SH-SY5Y (cell line): ENCODE measurements at regions not wholly inside any gene's neighbourhood (a gene's known extent, or its start where the extent isn't known, plus 50 kb on each side); places are given as distances from the start of the nearest gene placed in this dataset.

Experiments
- GATA2 ChIP-seq: IDR thresholded peaks from 2 replicates; pipeline ENCODE4 v1.6.1; 2011; ENCODE audit warnings: mild to moderate bottlenecking, low read depth, low read length
- GATA3 ChIP-seq: IDR thresholded peaks from 2 replicates; pipeline ENCODE4 v1.6.1; 2011; ENCODE audit warnings: low read depth, mild to moderate bottlenecking, low read length, moderate library complexity

DNA sequence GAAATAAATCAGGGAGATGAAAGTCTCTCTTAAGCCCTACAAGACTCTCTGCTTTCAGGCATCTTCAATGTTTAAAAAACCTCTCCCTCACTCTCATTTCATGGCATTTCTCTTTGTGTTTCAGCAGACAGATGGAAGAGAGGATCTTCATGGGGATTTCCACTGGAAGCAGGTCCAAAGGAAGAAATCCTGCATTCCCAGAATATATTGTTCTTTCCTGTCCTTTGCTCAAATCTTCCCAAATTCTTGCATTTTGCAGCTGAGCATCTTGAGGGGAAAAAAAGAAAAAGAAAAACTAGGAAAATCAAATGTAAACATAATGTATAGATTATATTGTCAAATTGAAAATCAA, 382.2 kb downstream of the ENC1 start:
- TF ChIP-seq GATA3 (no peak), GATA2 (no peak)
